ENCODE measurements at regions not wholly inside any gene's neighbourhood (a gene's known extent, or its start where the extent isn't known, plus 50 kb on each side); places are given as distances from the start of the nearest gene placed in this dataset.
"Not testable (repeated sequence)": the region's sequence is repeated elsewhere in the genome, so short reads cannot be mapped to it uniquely, and the experiment has no call there.

- DNase-seq (ENCODE audit: extremely low read depth in 1 of 11, low read depth in 9 of 11, low spot score in 4 of 11), result no peak
Measured at GRCh38 chr16:72471317-72471924, 299.5 kb upstream of the PMFBP1 start.

- no peak for DNase-seq (ENCODE audit: extremely low read depth in 1 of 11, low read depth in 9 of 11, low spot score in 4 of 11)
Measured at GRCh38 chr16:72470541-72470940, 298.6 kb upstream of the PMFBP1 start.

GRCh38 chr16:72469932-72470331 lies 298.0 kb upstream of the PMFBP1 start:
- DNase-seq (ENCODE audit: extremely low read depth in 1 of 11, low read depth in 9 of 11, low spot score in 4 of 11), result no peak

DNA sequence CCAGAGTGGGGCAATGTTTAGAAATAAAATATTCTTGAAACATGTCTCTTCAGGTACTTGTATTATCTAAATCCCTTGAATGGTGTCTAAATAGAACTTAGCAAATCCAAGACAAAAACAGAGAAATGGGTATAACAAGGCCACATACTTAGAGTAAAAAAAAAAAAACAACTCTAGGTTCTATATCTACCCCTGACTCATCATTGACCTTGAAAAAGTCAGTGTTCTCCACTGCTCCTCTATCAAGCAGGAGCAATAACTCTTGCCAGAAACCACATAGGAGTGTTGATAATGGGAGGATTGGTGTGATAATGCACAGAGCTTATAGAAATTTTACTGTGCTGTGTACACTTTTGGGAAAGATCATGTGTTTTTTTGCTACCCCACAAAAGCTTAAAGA lies 296.6 kb upstream of the PMFBP1 start:
- no peak for DNase-seq (ENCODE audit: extremely low read depth in 1 of 11, low read depth in 9 of 11, low spot score in 4 of 11)

DNA sequence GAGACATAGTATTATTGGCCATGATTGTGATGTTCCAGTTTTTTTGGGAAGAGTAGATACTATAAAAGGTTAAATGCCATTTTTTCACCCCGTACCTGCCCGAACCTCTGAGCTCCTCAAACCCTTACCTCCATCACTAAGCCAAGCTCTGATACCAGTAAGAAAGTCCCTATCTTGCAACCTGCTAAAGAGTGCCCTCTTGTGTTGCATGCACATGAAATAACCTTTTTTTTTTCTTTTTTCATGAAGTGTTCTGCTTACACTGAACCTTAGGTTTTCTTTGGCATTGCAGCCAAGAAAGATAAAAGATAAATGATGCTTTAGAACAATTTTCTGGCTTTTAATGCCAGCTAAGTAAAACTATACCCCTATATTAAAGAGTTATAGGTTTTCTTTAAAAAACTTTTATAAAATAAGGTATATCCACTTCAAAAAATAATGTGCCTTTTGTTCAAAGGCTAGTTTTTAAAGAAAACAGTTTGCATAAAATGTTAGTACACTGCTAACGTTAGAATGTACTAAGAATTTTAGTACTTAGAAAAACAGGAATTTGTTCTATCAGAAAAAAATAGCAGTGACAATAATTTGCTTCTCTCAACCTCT lies 295.3 kb upstream of the PMFBP1 start:
- peak in 10 of 11 donors; percentile 3 to 27 (median 17) for DNase-seq (ENCODE audit: extremely low read depth in 1 of 11, low read depth in 9 of 11, low spot score in 4 of 11)

DNA sequence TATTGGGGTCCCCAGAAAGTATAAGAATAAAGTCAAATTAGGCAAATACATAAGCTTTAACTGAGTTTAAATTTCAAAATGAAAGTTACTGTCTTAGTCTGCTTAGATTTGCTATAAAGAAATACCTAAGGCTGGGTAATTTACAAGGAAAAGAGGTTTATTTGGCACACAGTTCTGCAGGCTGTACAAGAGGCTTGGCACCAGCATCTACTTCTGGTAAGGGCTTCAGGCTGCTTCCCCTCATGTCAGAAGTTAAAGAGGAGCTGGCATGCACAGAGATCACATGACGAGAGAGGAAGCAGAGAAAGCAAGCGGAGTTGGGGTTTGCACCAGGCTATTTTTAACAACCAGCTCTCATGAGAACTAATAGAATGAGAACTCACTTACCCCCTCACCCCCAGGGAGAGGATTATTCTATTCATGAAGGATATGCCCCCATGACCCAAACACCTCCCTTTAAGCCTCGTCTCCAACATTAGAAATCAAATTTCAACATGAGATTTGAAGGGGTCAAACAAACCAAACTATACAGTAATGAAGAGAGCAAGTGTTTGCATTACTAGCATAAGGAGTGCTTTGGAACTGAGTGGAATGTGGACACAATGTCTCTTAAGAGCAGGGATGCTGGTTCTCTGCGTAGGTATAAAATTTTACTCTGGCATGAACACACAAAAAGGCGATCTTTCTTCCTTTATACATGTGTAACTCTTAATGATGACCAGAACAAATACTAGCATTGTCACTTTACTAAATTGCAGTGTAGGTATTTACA lies 292.8 kb upstream of the PMFBP1 start:
- no peak for DNase-seq (ENCODE audit: extremely low read depth in 1 of 11, low read depth in 9 of 11, low spot score in 4 of 11)

GRCh38 chr16:72464052-72464451 lies 292.1 kb upstream of the PMFBP1 start:
- no peak for DNase-seq (ENCODE audit: extremely low read depth in 1 of 11, low read depth in 9 of 11, low spot score in 4 of 11)

- no peak for DNase-seq (ENCODE audit: extremely low read depth in 1 of 11, low read depth in 9 of 11, low spot score in 4 of 11)
Measured at GRCh38 chr16:72458035-72458434, 286.1 kb upstream of the PMFBP1 start.

DNA sequence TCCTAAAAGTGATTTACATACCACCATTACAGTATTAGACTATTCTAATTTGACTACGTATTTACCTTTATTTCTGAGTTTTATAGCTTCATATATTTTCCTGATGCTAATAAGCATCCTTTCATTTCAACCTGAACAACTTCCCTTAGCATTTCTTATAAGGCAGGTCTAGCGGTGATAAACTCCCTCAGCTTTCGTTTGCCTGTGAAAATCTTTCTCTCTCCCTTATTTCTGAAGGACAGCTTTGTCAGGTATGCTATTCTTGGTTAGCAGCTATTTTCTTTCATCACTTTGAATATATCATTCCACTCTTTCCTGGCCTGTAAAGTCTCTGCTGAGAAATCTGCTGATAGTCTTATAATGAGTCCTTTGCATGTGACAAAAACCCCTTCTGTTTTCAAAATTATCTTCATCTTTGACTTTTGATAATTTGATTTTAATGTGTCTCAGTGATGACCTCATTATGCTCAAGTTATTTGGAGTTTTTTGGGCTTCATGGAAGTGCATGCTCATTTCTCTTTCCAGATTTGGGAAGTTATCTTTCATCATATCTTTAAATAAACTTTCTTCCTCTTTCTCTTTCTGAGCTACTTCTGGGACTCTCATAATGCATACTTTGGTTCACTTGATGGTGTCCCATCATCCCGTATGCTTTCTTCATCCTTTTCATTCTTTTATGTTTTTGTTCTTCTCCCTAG lies 285.4 kb upstream of the PMFBP1 start:
- no peak for DNase-seq (ENCODE audit: extremely low read depth in 1 of 11, low read depth in 9 of 11, low spot score in 4 of 11)

GRCh38 chr16:72455743-72456659 lies 284.0 kb upstream of the PMFBP1 start:
- DNase-seq (ENCODE audit: extremely low read depth in 1 of 11, low read depth in 9 of 11, low spot score in 4 of 11), result no peak

GRCh38 chr16:72453856-72454255 lies 281.9 kb upstream of the PMFBP1 start:
- DNase-seq (ENCODE audit: extremely low read depth in 1 of 11, low read depth in 9 of 11, low spot score in 4 of 11), result not testable (repeated sequence)

GRCh38 chr16:72444696-72445095 lies 272.7 kb upstream of the PMFBP1 start:
- no peak for DNase-seq (ENCODE audit: extremely low read depth in 1 of 11, low read depth in 9 of 11, low spot score in 4 of 11)

DNA sequence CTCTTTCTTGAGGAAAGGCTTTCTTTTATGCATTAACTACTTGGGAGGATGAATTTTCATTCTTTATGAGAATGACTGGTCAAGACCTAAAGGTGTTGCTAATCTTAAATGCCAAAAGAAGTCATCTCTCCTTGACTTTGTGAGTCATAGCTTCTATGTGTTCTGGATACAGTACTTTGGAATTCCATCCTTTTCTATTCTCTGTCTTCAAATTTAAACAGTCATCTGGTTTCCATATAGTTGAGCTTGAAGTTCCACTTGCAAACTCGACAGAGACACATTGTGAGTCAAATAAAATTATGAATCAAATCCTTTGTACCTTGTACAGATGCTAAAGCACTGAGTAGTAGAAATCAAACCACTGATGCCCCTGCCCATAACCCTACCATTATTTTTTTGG lies 271.9 kb upstream of the PMFBP1 start:
- no peak for DNase-seq (ENCODE audit: extremely low read depth in 1 of 11, low read depth in 9 of 11, low spot score in 4 of 11)

DNA sequence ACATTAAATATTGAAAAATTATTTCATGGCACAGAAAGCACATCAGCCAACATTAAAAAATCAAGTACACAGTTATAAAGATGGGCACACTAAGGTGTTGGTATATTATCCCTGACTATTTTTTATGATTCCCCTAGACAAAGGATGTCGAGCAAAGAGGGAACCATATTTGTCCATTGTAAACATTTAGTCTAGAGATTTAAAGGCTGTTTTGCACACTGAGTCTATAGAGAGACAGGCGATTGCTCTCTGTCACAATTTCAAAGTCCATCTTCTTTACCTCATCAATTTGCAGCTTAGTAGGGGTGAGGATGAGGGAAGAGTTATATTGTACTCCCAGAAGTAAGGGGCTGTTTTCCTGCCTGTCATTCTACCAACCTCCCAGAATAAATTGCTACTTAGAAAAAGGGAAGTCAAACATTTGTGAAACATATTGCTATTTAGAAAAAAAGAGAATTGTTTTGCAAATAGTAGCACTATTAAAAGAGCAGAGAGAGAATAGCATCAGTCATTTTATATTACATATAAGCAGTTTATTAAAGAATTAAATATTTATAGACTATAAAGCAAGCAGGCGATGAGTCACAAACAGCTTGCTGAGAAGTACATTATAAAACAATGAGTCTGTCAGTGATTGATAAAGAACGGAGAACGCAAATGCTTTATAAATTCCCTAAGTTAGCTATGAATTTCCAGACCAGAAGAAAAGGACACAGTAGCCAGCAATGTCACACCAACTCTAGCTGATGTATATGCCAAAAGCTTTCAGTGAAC lies 270.6 kb upstream of the PMFBP1 start:
- no peak for DNase-seq (ENCODE audit: extremely low read depth in 1 of 11, low read depth in 9 of 11, low spot score in 4 of 11)

- no peak for DNase-seq (ENCODE audit: extremely low read depth in 1 of 11, low read depth in 9 of 11, low spot score in 4 of 11)
Measured at GRCh38 chr16:72437891-72438290, 265.9 kb upstream of the PMFBP1 start.

- peak in 6 of 11 donors; percentile 1 to 11 (median 2) for DNase-seq (ENCODE audit: extremely low read depth in 1 of 11, low read depth in 9 of 11, low spot score in 4 of 11)
Measured at GRCh38 chr16:72434159-72434558, 262.2 kb upstream of the PMFBP1 start.

- DNase-seq (ENCODE audit: extremely low read depth in 1 of 11, low read depth in 9 of 11, low spot score in 4 of 11), result no peak
Measured at GRCh38 chr16:72430121-72430520, 258.2 kb upstream of the PMFBP1 start.

- DNase-seq (ENCODE audit: extremely low read depth in 1 of 11, low read depth in 9 of 11, low spot score in 4 of 11), result no peak
Measured at GRCh38 chr16:72429671-72430081, 257.7 kb upstream of the PMFBP1 start.

Measured in renal cortex interstitium (tissue), 11 donors.